HFF-Myc (cell line): ENCODE measurements at regions not wholly inside any gene's neighbourhood (a gene's known extent, or its start where the extent isn't known, plus 50 kb on each side); places are given as distances from the start of the nearest gene placed in this dataset.

Experiments used
- DNase-seq: peaks from one replicate; pipeline ENCODE4 v3.0.0-alpha.2; 2011; ENCODE audit warnings: low read depth; ENCODE audit errors: extremely low read depth
- H3K4me3 ChIP-seq: replicated peaks from 2 replicates; pipeline ENCODE4 v1.5.1; 2011; ENCODE audit warnings: low read depth, mild to moderate bottlenecking, control low read depth, low read length
- TF ChIP-seq, protein P1 (sequence below): IDR thresholded peaks from 2 replicates; pipeline ENCODE4 v1.5.1; 2012; ENCODE audit warnings: mild to moderate bottlenecking, low read depth, low read length, control low read depth; ENCODE audit errors: missing control alignments

DNA sequence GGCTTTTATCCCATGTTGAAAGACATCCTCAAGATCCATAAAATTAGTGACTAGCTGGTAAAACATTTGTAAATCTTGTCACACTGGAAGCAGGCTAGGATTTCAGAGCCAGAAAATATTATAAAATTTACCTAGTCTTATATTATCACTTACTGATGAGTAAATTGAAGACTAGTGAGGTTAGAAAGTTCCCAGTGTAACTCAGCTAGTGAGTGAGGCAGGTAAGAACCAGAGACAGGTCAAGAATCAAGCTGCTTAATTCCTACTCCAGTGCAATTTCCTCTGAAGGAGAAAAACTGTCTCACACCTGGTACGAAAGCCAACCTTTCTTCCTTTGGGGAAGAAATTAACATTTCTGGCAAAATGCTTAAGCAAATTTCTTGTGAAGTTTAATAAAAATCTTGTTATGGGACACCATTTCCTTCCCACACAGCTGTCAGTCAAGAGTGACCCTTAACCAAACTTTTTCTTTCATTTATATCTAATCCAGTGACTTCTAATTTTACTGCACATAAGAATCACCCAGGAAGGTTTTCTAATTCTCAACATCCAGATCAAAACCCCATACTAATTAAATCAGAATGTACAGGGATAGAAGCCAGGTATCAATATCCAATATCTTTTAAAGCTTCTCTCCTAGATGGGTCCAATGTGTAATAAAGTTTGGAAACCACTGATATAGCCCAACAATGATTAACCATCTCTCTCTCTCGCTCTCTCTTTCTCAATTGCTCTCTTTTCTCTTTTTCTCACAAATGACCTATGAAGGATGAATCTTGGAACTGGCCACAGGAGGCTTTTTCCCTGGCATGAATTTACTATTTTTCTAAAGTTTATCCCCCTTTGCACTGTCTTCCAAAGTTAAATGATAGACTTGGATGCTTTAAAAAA is 264.3 kb upstream of the SLC39A10 start:
- TF ChIP-seq, protein P1, sequence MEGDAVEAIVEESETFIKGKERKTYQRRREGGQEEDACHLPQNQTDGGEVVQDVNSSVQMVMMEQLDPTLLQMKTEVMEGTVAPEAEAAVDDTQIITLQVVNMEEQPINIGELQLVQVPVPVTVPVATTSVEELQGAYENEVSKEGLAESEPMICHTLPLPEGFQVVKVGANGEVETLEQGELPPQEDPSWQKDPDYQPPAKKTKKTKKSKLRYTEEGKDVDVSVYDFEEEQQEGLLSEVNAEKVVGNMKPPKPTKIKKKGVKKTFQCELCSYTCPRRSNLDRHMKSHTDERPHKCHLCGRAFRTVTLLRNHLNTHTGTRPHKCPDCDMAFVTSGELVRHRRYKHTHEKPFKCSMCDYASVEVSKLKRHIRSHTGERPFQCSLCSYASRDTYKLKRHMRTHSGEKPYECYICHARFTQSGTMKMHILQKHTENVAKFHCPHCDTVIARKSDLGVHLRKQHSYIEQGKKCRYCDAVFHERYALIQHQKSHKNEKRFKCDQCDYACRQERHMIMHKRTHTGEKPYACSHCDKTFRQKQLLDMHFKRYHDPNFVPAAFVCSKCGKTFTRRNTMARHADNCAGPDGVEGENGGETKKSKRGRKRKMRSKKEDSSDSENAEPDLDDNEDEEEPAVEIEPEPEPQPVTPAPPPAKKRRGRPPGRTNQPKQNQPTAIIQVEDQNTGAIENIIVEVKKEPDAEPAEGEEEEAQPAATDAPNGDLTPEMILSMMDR = no peak
- no peak overlapping the region for H3K4me3 ChIP-seq

DNA sequence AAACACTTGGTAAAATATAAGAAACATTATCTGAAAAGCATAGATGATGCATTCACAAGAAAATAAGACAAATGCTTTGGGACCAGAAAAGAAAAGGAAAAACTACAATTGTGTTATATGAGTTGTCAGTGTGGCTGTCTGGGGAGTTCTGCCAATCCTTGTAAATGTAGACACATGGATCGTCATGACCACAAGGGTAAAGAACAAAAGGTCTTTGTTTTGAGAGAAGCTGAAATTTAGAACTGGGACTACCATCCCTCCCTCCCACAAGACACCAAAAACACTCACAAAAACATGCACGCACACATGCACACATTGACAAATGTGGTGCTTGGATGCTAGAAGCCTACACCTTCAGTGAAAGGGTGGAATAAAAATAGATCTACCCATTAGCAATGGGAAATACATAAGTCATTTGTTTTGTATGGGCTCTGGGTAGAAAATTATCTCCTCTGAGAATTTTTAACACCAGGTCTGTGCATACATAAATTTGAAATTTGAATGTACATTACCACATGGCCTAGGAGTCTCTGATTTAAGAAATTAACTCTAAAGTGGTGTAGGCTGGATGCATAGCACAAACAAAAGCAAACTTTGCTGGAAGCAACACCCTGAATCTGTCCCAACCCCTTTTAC is 266.2 kb upstream of the SLC39A10 start:
- no peak for DNase-seq
- H3K4me3 ChIP-seq = no peak overlapping the region
- TF ChIP-seq, protein P1 = no peak

More for the DNA sequence above, 264.3 kb upstream of the SLC39A10 start:
- DNase-seq = no peak

DNA sequence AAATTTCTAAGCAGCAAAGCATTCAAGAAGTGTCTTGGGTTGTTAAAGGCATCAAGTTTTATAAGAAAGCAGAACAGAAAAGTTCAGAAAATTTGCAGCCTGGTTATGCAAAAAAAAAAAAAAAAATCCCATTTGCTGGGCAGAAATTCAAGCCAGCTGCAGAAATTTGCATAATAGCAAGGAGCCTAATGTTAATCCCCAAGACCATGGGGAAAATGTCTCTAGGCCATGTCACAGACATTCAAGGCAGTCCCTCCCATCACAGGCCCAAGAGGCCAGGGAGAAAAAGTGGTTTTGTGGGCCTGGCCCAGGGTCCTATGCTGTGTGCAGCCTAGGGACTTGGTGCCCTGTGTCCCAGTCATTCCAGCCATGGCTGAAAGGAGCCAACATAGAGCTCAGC is 269.0 kb upstream of the SLC39A10 start:
- DNase-seq = no peak
- H3K4me3 ChIP-seq = no peak overlapping the region

DNA sequence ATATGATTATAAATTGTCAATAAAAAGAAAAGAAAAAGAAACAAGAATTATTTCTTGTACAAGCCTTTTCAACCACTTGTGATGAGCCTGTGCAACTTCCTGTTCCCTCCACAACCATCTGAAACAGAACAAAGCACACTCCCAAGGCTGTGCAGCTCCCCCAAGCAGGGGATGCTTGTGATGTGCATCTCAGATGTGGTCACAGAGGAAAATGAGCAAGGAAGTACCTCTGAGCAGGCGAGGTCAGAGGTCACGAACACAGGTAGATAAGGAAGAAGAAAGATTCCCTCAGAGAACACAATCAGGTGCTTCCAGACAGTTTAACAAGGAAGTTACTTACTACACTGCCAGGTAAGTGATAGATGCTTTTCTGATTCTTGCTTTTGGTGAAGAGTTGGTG is 274.8 kb upstream of the SLC39A10 start:
- TF ChIP-seq, protein P1 = no peak
- no peak for DNase-seq
- H3K4me3 ChIP-seq = no peak overlapping the region

More for the DNA sequence above, 269.0 kb upstream of the SLC39A10 start:
- TF ChIP-seq, protein P1 = no peak

DNA sequence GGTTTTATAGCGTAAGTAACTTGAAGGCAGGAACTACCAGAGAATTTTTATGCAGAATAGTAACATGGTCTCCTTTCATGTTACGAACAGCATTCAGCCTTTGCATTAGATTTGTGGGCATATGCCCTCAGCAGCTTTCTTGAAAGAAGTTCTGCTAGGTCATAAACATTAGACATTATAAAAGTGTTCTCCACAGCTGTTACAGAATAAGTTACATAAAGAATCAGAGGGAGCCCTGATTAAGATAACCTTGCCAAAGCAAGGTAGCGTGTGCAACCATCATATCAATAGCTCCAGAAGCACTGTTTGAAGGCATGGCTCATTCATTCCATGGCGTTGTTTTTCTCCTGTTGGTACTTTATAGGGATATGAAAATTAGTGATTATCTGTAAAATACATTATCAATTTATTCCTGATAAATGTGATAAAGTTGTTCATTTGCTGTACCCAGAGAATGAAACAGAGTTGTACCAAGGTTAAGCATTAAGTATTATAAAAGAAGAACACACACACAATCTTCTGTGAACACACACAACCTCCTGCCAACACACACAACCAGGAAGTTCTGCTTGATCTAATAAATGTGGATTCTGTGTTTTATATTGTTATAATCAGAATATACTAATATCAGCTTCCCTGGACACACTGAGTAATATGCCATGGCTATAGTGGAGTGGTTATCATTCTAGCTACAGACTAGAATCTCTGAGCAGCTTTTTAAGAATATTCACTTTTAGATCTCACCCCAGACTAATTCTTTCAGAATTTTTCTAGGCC is 286.7 kb upstream of the SLC39A10 start:
- no peak overlapping the region for H3K4me3 ChIP-seq
- TF ChIP-seq, protein P1 = no peak
- no peak for DNase-seq

DNA sequence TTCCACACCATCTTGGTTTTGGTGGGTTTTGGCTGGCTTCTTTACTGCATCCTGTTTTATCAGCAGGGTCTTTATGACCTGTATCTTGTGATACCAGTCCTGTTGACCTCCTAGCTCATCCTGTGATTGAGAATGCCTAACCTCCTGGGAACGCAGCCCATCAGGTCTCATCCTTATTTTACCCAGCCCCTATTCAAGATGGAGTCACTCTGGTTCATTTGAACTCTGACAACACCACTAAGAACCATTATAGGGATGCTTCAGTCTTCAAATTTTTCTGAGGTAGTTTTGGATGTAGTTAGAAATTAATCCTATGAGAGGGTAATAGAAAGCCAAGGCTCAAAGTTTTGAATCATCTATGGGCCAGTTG is 287.8 kb upstream of the SLC39A10 start:
- H3K4me3 ChIP-seq = no peak overlapping the region
- TF ChIP-seq, protein P1 = no peak
- no peak for DNase-seq
